Activated CD8-positive, alpha-beta memory T cell treated with anti-CD3 and anti-CD28 coated beads, Interleukin-2, amount 50 U/mL, for 4 hours (primary cell): ENCODE measurements at regions not wholly inside any gene's neighbourhood (a gene's known extent, or its start where the extent isn't known, plus 50 kb on each side); places are given as distances from the start of the nearest gene placed in this dataset.

ENCODE experiments used
- DNase-seq: peaks from one replicate; pipeline ENCODE4 v3.0.0-alpha.2; 2020

GRCh38 chr6:43915208-43915869 lies 145.3 kb downstream of the VEGFA start:
- no peak for DNase-seq

- DNase-seq, result no peak
These were observed 144.5 kb downstream of the VEGFA start for GRCh38 chr6:43914272-43915147.

- DNase-seq, result no peak
These were observed 143.6 kb downstream of the VEGFA start for GRCh38 chr6:43913375-43914271.

GRCh38 chr6:43912598-43913371 lies 142.8 kb downstream of the VEGFA start:
- DNase-seq, result no peak

- no peak for DNase-seq
These were observed 142.1 kb downstream of the VEGFA start for GRCh38 chr6:43912116-43912577.

- DNase-seq, result no peak
These were observed 141.5 kb downstream of the VEGFA start for GRCh38 chr6:43911354-43912115.

- DNase-seq, result no peak
These were observed 140.8 kb downstream of the VEGFA start for GRCh38 chr6:43910638-43911353.

- no peak for DNase-seq
These were observed 140.2 kb downstream of the VEGFA start for GRCh38 chr6:43910149-43910637.

GRCh38 chr6:43909474-43910148 lies 139.6 kb downstream of the VEGFA start:
- DNase-seq, result no peak

GRCh38 chr6:43907789-43908472 lies 137.9 kb downstream of the VEGFA start:
- DNase-seq, result no peak

GRCh38 chr6:43907312-43907711 lies 137.3 kb downstream of the VEGFA start:
- no peak for DNase-seq

GRCh38 chr6:43904311-43905123 lies 134.5 kb downstream of the VEGFA start:
- DNase-seq, result no peak

GRCh38 chr6:43903739-43904290 lies 133.8 kb downstream of the VEGFA start:
- no peak for DNase-seq

- no peak for DNase-seq
These were observed 131.8 kb downstream of the VEGFA start for GRCh38 chr6:43901733-43902230.

GRCh38 chr6:43900916-43901732 lies 131.1 kb downstream of the VEGFA start:
- DNase-seq, result no peak

GRCh38 chr6:43900560-43900915 lies 130.5 kb downstream of the VEGFA start:
- no peak for DNase-seq

- DNase-seq, result no peak
These were observed 129.8 kb downstream of the VEGFA start for GRCh38 chr6:43899830-43900229.
